Midbrain (tissue), 1 donor: ENCODE measurements at regions not wholly inside any gene's neighbourhood (a gene's known extent, or its start where the extent isn't known, plus 50 kb on each side); places are given as distances from the start of the nearest gene placed in this dataset.
A peak's percentile ranks its signal among the peaks of the same experiment; 100 is the strongest.

Source experiments
- DNase-seq: peaks from one replicate; lab custom pipeline; 2025; lab: John Stamatoyannopoulos, UW

GRCh38 chr16:55944377-55944802 is 69.2 kb upstream of the CES5A start:
- DNase-seq, result peak; percentile 86

- no peak for DNase-seq
These were observed 68.1 kb upstream of the CES5A start for GRCh38 chr16:55943267-55943666.

GRCh38 chr16:55942821-55943220 is 67.6 kb upstream of the CES5A start:
- no peak for DNase-seq

GRCh38 chr16:55941552-55941951 is 66.4 kb upstream of the CES5A start:
- DNase-seq, result no peak

- no peak for DNase-seq
These were observed 63.0 kb upstream of the CES5A start for GRCh38 chr16:55938126-55938525.

GRCh38 chr16:55933038-55933437 is 57.9 kb upstream of the CES5A start:
- DNase-seq, result no peak

GRCh38 chr16:55930036-55930435 is 54.9 kb upstream of the CES5A start:
- DNase-seq, result no peak

GRCh38 chr16:55929181-55929580 is 54.0 kb upstream of the CES5A start:
- no peak for DNase-seq

GRCh38 chr16:55925242-55925641 is 50.1 kb upstream of the CES5A start:
- no peak for DNase-seq
